ENCODE measurements at regions not wholly inside any gene's neighbourhood (a gene's known extent, or its start where the extent isn't known, plus 50 kb on each side); places are given as distances from the start of the nearest gene placed in this dataset.

DNA sequence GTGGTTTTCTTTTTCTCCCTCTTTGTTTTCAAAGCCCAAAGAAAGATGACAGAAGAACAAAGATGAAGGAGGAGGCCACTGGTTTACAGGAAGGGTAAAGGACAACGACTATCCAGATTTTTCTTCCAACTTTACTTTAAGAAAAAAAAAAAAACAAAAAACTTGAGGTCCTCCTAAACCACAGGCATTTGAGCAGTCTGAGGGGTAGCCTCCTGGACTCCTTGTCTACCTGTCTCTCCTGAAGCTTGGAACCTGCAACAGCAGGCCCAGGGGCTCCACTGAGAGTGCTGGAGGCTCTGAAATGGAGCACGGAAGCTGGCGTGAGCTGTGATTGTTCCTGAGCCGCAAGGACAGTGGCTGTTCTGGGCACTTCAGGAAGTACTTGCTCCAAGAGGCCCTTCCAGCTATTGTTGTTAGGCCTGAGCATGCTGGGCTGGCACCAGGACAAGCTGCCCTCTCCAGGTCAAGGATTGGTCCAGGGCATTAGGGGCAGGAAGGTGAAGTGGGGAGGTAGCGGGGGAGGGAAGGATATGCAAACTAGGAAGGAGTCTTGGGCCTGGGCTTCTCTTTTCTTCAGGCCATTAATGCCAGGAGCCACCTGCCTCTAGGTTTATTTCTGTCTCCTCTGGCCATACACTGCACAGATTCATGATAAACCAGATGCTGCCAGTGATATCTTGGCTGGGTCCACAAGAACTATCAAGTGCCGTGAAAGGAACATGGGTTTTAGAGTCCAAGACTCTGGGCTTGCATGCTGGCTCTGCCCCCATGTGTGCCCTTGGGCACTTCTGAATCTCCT, 147.3 kb downstream of the CCDC34 start:
- no peak for DNase-seq (ENCODE audit: low read depth)

DNA sequence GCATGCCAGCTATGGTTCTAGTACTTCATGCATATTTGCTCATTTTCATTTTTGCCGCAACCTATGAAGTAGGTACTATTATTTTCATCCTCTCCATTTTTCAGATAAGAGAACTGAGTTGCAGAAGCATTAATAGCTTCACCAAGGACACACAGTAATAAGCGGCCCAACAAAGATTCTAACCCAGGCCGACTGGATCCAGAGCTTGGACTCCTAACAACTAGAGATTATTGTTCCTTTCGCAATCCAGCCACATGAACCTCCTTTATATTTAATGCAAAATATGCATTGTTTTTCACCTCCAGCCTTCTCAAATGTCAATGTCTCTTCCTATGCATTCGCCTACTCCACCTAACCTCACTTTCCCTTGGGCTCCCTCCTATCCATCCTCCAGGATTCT, 148.3 kb downstream of the CCDC34 start:
- no peak for DNase-seq (ENCODE audit: low read depth)

GRCh38 chr11:27213232-27213660, 149.8 kb downstream of the CCDC34 start:
- peak; percentile 93 for DNase-seq (ENCODE audit: low read depth)

DNA sequence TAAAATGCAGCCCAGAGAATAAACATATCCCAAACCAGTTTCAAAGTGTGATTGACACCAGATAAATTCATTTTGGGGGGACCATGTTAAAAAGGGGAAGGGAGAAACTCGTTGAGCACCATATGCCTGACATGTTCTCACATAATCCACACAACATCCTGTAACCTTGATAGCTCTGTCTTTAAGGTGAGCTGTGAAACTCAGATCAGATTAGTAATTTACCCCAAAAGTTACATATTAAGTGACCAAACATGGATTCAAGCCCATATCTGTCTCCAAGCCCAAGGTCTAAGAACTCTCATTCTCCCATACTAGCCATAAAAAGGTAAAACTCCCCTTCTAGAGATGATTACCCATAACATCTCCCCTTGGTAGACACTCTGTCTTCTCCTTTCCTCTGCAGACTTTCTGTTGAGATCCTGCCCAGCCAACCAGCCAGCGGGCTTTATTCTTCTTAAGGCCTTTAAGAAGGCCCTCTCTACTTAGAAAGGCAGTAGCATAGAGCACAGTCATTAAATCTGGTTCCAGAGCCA, 150.7 kb downstream of the CCDC34 start:
- DNase-seq (ENCODE audit: low read depth) = no peak

- DNase-seq (ENCODE audit: low read depth) = no peak
Measured at GRCh38 chr11:27211370-27212127, 151.5 kb downstream of the CCDC34 start.

DNA sequence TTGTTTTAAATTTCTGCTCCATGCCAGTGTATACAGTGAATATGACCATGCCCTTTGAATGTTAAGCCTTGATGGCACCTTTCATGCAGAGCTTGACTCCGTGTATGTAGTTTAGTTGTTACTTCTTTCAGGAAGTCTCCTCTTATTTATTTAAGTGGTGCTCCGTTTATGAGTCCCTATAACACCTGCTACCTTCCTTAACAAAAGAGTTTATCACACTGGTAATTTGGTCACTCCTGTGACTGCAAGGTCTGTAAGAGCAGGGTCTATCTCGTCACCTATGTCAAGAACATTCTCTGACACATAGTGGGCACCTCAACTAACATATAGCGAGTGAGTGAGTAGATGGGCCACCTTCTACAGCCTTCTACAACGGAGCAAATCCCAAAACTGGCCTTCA, 152.5 kb downstream of the CCDC34 start:
- DNase-seq (ENCODE audit: low read depth) = no peak

GRCh38 chr11:27209562-27210005, 153.4 kb downstream of the CCDC34 start:
- peak; percentile 99 for DNase-seq (ENCODE audit: low read depth)

- no peak for DNase-seq (ENCODE audit: low read depth)
Measured at GRCh38 chr11:27208846-27209245, 154.2 kb downstream of the CCDC34 start.

GRCh38 chr11:27207025-27207650, 155.9 kb downstream of the CCDC34 start:
- peak; percentile 47 for DNase-seq (ENCODE audit: low read depth)

DNA sequence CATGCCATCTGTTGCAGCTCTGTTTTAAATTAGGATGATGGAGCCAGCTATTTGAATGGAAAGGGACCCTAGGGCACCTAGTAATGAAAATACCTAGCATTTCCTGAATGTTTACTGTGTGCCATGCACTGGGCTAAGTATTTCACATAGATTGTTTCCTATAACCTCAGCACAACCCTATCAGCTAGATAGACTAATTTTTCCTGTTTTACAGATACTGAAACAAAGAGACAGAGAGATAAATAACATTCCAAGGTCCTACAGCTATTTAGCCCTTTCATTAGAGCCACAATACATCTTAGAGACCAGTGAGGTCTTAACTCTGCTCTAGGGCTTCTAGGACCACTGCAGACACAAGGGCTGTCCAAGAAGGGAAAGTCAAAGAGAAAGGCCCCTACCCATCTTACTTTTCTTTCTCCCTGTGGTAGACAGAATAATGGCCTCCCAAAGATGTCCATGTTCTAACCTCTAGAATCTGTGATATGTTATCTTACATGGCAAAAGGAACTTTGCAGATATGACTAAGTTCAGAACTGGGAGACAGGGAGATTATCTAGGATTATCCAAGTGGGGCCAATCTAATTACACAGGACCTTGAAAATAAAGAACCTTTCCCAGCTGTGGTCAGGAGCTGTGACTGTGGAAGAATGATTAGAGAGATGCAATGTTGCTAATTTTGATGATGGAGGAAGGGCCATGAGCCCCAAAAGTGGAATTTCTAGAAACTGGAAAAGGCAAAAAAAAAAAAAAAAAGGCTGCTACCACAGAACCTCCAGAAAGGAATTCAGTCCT, 157.0 kb downstream of the CCDC34 start:
- no peak for DNase-seq (ENCODE audit: low read depth)

DNA sequence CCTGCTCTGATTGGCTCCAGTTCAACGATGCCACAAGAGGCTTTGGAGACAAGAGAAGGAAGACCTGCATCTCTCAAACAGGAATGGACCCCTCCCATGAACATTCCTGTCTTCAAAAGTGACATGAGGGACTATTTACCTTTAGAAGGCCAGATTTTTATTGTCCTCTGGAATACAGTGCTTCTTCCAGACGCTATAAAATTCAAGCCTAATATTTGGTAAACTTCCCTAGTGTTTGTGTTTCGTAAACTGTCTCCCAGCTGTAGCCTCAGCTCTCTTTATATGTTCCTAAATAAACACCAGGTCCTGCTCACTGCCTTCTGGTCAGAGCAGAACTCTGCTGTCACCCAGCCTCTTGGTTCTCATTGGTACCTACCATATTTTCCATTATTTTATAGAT, 157.8 kb downstream of the CCDC34 start:
- DNase-seq (ENCODE audit: low read depth) = no peak

DNA sequence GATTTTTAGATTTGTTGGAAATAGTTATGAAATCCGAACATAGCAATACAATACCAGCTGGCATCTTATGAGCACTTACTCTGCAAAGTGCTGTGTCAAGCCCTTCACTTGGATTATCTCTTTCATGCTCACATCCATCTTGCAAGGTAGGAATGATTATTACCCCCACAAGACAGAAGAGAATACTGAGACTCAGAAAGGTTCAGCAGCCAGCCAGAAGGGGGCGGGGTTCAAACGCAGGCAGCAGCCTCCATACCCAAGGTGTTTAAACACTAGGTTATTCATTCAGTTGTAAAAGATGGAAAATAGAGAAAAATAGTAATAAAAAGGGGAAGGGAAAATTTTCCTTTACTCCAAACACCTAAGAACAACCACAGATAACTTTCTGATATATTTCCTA, 158.5 kb downstream of the CCDC34 start:
- no peak for DNase-seq (ENCODE audit: low read depth)

GRCh38 chr11:27203077-27203647, 159.9 kb downstream of the CCDC34 start:
- no peak for DNase-seq (ENCODE audit: low read depth)

DNA sequence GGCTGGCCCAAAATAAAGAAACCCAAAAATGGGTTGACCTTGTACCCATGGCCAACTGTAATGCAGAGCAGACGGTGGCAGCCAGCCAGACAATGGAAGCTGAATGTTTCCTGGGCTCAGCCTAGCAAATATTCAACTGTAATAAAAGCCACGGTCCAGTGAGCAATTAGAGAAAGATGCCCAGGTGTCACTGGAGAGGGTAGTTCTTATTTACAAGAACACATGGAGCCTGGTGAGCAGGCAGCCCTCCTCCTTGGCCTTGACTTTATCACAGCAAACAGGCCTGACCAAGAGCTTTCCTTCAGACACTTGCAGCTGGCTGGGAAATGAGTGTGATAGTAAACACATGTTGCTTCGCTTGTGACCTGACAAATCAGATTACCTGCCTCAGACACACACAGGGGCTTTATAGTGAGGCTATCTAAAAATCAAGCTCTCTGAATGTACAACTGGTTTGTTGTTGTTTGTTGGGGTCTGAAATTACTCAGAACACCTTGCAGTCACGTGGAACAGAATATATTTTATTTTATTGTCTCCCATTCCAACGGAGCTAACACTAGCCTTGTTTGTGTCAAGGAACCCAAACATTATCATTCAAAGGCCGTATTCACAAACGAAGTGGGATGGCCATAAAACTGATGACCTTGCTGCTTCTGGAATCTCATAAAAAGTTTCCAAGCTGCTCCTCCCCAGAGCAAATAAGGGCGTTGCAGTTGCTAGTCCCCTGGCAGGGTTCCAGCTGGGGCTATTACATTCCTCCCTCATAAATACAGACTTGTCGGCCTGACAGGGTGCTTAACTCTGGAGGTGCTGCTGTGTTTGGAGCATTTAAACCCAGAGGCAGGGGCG, 161.1 kb downstream of the BBOX1 start:
- no peak for DNase-seq (ENCODE audit: low read depth)

- DNase-seq (ENCODE audit: low read depth) = peak; percentile 49
Measured at GRCh38 chr11:27200779-27201453, 160.3 kb downstream of the BBOX1 start.

DNA sequence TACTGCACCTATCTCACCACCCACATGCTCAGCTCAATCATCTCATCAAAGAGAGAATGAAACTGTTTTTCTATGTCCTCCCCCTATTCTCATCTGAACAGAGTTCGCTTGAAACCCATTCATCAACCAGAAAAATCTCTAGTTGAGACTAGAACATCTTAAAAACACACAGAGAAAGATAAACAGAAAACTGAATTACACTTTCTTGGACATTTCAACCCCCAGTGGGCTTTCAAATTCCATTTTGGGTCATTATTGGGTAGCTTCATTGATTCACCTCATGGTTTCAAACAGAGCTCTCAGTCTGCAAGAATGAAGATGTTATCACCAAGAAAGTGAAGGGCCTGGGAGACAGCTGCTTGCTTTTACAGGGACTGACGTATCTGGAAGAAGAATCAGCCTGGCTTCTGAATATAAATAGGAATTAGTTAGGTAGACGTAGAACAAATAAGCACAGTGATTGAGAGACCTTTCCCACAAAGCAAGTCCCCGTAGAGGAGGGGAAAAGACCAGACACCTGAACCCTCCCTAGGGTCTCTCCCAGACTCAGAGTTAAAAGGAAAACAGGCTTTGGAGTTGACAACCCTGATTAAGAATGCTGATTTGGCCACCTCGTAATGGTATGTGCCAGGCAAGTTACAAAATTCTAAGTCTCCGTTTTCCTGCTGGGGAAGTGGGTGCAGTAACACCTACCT, 155.7 kb downstream of the BBOX1 start:
- no peak for DNase-seq (ENCODE audit: low read depth)

GRCh38 chr11:27195837-27196202, 155.2 kb downstream of the BBOX1 start:
- DNase-seq (ENCODE audit: low read depth) = no peak

GRCh38 chr11:27194976-27195375, 154.4 kb downstream of the BBOX1 start:
- no peak for DNase-seq (ENCODE audit: low read depth)

Data from HT1080 (cell line).